HG02571 (cell line): ENCODE measurements at regions not wholly inside any gene's neighbourhood (a gene's known extent, or its start where the extent isn't known, plus 50 kb on each side); places are given as distances from the start of the nearest gene placed in this dataset.

Source experiments
- ATAC-seq: cut with Tn5 transposase; IDR thresholded peaks from one replicate; pipeline ENCODE4 v1.9.1; 2021; ENCODE audit warnings: mild to moderate bottlenecking, moderate library complexity; ENCODE audit not compliant: unreplicated experiment

GRCh38 chr13:105997581-105998550 is 537.6 kb downstream of the EFNB2 start:
- no peak for ATAC-seq

DNA sequence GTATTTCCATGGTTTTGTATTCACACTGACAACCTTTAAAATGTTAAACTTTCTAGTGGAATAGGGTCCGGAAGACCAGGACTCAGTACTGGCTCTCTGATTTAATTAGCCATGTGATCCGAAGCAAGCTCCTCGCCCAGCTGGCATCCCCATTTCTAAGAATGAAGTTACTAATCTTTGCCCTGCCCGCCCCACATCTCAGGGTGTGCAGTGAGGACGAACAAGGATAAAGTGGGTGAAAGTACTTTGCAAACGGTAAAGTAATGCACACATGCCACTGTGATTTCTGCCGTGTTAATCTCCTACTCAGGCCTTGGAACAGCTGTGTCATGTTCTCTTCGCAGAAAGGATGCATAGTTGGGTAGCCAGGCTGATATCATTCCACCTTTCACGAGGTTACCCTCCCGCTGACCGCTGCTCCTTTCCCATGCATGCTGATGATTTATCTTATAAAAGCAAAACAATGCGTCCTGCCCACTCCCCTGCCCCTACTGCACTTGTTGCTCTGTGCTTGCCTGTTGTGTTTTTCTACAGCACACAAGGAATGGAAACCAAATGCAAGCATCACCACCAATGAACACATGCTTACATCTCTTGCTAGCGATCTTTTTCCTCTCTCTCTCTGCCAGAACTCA is 539.0 kb downstream of the EFNB2 start:
- ATAC-seq: no peak

GRCh38 chr13:105994340-105994739 is 541.1 kb downstream of the EFNB2 start:
- ATAC-seq: no peak

DNA sequence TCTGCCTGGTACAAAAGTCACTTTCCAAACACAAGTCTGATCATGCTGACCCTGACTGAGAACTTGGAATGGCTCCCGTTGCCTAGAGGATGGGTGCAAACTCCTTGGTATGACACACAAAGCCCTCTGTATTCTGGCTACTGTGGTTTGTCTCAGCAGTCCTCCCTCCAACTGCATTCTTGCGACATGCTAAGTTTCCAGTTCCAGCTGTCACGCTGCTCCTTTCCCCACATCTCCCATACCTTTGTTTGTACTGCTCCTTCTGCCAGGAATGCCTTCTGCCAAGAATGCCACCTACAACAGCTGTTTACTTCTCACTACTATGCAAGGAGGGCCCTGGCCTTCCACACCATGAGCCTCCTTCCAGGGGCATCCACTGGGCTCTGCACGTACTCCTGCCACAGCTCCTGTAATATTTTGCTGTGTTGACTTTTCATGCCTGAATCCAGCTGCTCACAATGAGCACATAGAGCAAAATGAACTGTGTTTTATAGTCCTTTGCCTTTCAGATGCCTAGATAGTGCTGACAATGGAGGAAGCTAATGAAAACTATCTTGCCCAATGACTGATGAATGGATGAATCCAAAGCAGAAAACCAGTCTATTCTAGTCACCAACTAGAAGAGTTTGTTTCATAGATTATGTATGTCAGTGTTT is 543.7 kb downstream of the EFNB2 start:
- no peak for ATAC-seq

DNA sequence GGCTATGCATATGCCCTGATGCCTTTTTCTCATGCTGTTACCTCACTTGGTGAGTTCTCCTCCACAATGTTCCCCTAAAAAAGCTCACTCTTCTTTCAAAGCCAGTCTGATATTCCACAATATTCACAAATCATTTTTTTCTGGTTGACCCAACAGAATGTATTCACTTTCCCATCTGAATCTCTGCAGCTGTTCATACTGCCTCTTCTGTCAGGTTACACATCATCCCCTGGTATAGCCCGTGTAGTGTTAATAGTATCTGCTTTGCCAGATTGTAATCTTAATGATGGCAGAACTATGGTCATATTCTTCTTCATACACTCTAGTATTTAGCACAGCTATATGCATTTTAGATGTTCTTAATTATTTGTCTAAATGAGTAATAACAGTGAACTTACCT is 544.3 kb downstream of the EFNB2 start:
- ATAC-seq: no peak

- no peak for ATAC-seq
These were observed 545.1 kb downstream of the EFNB2 start for GRCh38 chr13:105990256-105990958.

DNA sequence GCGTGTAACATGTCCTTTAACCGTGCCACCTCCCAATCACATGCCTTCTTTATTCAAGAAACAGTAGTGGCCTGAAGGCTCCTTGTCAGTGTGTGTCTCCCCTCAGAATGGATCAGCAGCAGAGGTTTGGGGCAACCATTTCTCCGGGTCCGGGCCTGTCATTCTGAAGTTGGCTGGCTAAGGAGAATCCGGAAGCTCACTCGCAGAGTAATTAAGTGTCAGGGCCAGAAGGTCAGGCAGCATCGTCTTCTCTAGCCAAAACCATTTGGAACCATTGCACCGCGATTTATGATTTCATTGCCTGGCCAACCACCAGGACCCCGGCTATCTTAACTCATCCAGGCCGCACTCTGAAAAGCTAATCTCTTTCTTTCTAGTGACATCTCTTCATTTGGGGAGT is 550.8 kb downstream of the EFNB2 start:
- no peak for ATAC-seq

GRCh38 chr13:105984236-105984635 is 551.2 kb downstream of the EFNB2 start:
- no peak for ATAC-seq

GRCh38 chr13:105982219-105982930 is 553.1 kb downstream of the EFNB2 start:
- ATAC-seq: no peak

DNA sequence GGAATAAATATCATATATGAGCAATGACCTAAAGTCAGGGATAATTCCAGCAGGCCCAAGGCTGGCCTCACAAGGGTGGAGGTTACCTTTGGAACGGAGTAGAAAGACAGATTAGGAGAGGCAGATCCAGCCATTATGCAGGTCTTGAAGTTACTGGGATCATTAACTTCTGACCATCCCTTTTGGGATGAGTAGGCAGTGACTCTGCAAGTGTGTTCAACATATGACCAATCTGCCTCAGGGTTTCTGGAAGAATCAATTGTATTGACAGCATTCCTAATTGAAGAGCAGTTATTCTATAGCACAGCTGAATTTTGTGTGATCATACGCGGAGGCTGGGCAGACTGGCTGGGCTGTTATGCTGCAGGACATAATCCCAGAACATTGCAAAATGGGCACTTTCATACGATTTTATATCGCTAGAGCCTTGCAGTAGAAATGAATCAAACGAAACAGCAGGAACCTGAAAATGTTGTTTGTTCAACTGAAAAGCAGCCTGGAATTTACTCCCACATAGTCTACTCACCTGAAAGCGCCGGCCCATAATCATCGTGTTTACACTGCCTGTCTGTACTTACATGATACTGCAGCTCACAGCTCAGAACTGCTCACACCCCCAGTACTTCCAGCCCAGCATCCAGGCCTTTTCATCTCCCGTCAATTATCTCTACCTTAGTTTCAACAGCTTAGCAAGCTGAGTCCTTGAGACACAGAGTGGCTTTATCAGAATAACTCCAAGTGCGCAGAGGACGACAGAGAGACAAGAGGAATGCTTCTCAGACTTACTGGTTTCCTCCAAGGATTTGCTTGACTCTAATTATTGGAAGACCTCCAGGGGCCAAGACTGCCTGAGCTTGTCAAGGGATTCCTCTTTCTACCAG is 556.1 kb downstream of the EFNB2 start:
- no peak for ATAC-seq

DNA sequence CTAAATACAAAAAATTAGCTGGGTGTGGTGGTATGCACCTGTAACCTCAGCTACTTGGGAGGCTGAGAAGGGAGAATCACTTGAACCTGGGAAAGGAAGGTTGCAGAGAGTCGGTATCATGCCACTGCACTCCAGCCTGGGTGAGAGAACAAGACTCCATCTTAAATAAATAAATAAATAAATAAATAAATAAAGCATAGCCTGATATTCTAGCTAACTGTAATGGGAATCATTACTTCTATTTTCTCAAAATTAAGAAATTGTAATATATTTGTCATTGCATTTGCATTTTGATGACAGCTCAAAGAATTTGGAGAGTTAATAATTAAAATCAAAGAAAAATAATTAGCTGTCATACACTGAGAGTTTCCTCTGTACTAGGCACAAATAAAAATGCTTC is 561.1 kb downstream of the EFNB2 start:
- no peak for ATAC-seq

- no peak for ATAC-seq
These were observed 562.5 kb downstream of the EFNB2 start for GRCh38 chr13:105972811-105973590.

- ATAC-seq: no peak
These were observed 563.1 kb downstream of the EFNB2 start for GRCh38 chr13:105972306-105972721.

- ATAC-seq: no peak
These were observed 563.7 kb downstream of the EFNB2 start for GRCh38 chr13:105971738-105972137.

DNA sequence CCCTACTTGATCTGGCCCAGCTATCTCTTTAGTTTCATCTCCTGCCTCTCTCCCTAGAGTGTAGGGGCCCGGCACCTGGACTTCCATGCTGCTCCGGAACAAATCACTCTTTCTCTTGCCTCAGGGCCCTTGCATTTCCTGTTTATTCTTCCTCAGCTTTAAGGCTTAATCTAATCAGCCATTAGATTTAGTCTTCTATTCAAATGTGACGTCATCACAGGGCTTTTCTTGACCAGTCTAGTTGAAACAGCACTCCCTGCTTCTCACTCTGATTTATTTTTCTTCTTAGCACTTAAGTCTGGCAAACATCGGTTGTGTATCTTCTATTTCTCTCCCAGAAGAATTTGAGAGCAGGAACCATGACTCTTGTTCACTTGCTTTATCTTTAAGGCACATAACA is 564.1 kb downstream of the EFNB2 start:
- no peak for ATAC-seq

DNA sequence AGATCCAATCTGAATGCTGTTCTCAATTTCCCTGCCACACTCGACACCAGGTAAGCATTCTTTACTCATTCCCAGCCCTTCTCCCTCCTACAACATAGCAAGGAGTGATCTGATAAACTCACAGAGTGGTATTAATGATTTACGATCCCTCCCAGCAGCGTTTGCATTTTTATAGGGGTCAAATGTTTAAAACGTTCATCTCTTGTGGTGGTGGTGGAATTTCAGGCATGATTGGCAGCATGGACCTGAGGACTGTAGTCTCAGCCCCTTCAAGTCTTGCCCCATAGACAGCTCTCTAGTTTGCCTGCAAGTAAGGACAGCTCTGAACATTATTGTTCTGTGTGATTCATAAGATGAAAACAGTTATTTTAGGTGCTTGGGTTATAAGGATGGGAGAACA is 565.7 kb downstream of the EFNB2 start:
- ATAC-seq: no peak

DNA sequence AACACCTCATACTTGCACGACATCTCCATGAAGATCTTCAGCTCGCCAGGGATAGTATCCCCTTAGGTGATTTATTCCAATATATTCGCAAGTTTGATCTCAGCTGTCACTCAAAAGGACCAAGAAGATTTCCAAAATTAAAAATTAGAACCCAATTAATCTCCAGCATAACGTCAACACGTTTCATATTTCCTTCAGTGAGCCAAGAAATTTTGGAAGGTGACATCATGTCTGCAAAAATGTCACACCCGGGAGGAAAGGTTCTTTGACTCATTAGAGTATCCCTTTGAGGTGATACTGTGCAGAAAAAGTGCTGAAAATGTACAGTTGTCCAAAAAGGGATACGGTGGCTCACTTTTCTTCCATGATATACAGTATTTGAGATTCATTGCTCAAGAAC is 569.6 kb downstream of the EFNB2 start:
- no peak for ATAC-seq

DNA sequence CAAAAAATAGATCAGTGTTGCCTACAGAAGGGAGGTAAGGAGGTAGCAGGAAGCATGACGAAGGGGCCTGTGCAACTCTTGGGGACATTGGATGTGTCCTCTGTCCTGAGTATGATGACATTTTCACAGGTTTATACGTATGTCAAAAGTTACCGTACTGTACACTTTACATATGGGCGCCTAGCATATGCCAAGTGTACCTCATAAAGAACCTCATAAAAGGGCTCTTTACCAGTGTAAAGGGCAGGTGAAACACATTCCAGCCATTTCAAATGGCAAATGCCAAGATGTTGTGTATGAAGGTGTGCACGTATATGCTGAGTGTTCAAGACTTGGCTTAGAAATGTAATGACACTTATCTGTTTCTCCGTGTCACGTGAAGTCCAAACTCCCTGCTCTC is 573.4 kb downstream of the EFNB2 start:
- ATAC-seq: no peak

GRCh38 chr13:105961438-105961837 is 574.0 kb downstream of the EFNB2 start:
- ATAC-seq: no peak
